Endothelial cell of umbilical vein (primary cell): ENCODE measurements at regions not wholly inside any gene's neighbourhood (a gene's known extent, or its start where the extent isn't known, plus 50 kb on each side); places are given as distances from the start of the nearest gene placed in this dataset.
"Not testable (repeated sequence)": the region's sequence is repeated elsewhere in the genome, so short reads cannot be mapped to it uniquely, and the experiment has no call there.

Experiments
- BruUV-seq: library from RNA; stranded (reverse); fragments of 400-500 nt; replicated peaks from 2 replicates; lab custom pipeline; 2021; lab: Mats Ljungman, UMichigan
- CTCF ChIA-PET: fragments of 300-600, 350-600 bp; sonication (Branson Sonifier 250); formaldehyde crosslinking; loops from one replicate; lab custom pipeline; 2021; ENCODE audit warnings: antibody characterized with exemption, inconsistent platforms; lab: Charles Lee
- POLR2A ChIA-PET: fragments of 300-600, 350-600 bp; sonication (Branson Sonifier 250); formaldehyde crosslinking; loops from one replicate; lab custom pipeline; 2021; ENCODE audit warnings: antibody characterized with exemption, inconsistent platforms; lab: Charles Lee
- DNase-seq: peaks from one replicate; pipeline ENCODE4 v3.0.0-alpha.2; 2011; ENCODE audit warnings: low read depth, low spot score
- FAIRE-seq: peaks from 2 replicates; lab custom pipeline; 2011; peaks lifted over from hg19 to GRCh38; lab: Jason Lieb, UNC
- H2AFZ ChIP-seq: 2 replicates; pipeline ENCODE4 v1.6.0; 2012; ENCODE audit warnings: low read depth, low read length, control low read depth, inconsistent platforms
- H3K27ac ChIP-seq: 2 replicates; pipeline ENCODE4 v1.5.1; 2011; ENCODE audit warnings: low read depth, mild to moderate bottlenecking, control low read depth, low read length, moderate library complexity; ENCODE audit not compliant: insufficient read depth
- H3K27me3 ChIP-seq, 2 experiments: 2 replicates each; pipeline versions ENCODE4 v1.6.0 to v1.6.1; 2011; ENCODE audit warnings: low read length in 2 of 2, mixed read lengths in 1 of 2; ENCODE audit not compliant: control insufficient read depth in 2 of 2, insufficient read depth in 2 of 2
- H3K36me3 ChIP-seq, 2 experiments: 2 replicates in 1 of 2; 3 replicates in 1 of 2; pipeline ENCODE4 v1.5.1; 2011; ENCODE audit warnings: low read length in 2 of 2, mild to moderate bottlenecking in 1 of 2, moderate library complexity in 1 of 2; ENCODE audit not compliant: control insufficient read depth in 2 of 2, insufficient read depth in 2 of 2; ENCODE audit errors: extremely low read depth in 1 of 2
- H3K4me1 ChIP-seq: 3 replicates; pipeline ENCODE4 v1.5.1; 2011; ENCODE audit warnings: mild to moderate bottlenecking, low read length; ENCODE audit not compliant: control insufficient read depth, insufficient read depth; ENCODE audit errors: extremely low read depth
- H3K4me2 ChIP-seq: 2 replicates; pipeline ENCODE4 v1.6.1; 2011; ENCODE audit warnings: low read length, control low read depth, mixed read lengths; ENCODE audit not compliant: insufficient read depth
- H3K4me3 ChIP-seq, 3 experiments: fragments of 200-600 bp in 1 of 3; sonication (generic), shearing (Covaris generic) in 1 of 3; replicated peaks in 1 of 3; 2 replicates each; pipeline ENCODE4 v1.5.1; 2011 to 2016; ENCODE audit warnings: control low read depth in 3 of 3, low read length in 3 of 3, mild to moderate bottlenecking in 2 of 3, inconsistent platforms in 1 of 3, low read depth in 1 of 3, moderate library complexity in 1 of 3; ENCODE audit not compliant: insufficient read depth in 1 of 3
- H3K79me2 ChIP-seq: 2 replicates; pipeline ENCODE4 v1.6.0; 2012; ENCODE audit warnings: low read length, inconsistent platforms; ENCODE audit not compliant: control insufficient read depth, insufficient read depth
- H3K9ac ChIP-seq: replicated peaks from 2 replicates; pipeline ENCODE3; 2011; ENCODE audit warnings: low read length, control low read depth; ENCODE audit not compliant: insufficient read depth; ENCODE audit errors: extremely low read depth
- H3K9me1 ChIP-seq: replicated peaks from 3 replicates; pipeline ENCODE4 v1.6.0; 2011; ENCODE audit warnings: mild to moderate bottlenecking, low read length; ENCODE audit not compliant: control insufficient read depth, insufficient read depth; ENCODE audit errors: extremely low read depth
- H3K9me3 ChIP-seq: replicated peaks from 2 replicates; pipeline ENCODE4 v1.5.1; 2012; ENCODE audit warnings: low read length, inconsistent platforms; ENCODE audit not compliant: control insufficient read depth, insufficient read depth
- H4K20me1 ChIP-seq: replicated peaks from 2 replicates; pipeline ENCODE3; 2011; ENCODE audit warnings: mild to moderate bottlenecking, low read length; ENCODE audit not compliant: control insufficient read depth, insufficient read depth; ENCODE audit errors: extremely low read depth
- CTCF ChIP-seq, 2 donors: IDR thresholded peaks; 1 replicate in 1 of 2; 2 replicates in 1 of 2; pipeline ENCODE4 v1.5.1; 2011; ENCODE audit warnings: low read length in 2 of 2, mild to moderate bottlenecking in 2 of 2, moderate library complexity in 2 of 2, control low read depth in 1 of 2, inconsistent platforms in 1 of 2, low read depth in 1 of 2; ENCODE audit not compliant: insufficient read depth in 1 of 2; ENCODE audit errors: extremely low read depth in 1 of 2
- EZH2 ChIP-seq: IDR thresholded peaks from 2 replicates; pipeline ENCODE4 v1.6.1; 2012; ENCODE audit warnings: borderline replicate concordance, low read depth, mild to moderate bottlenecking, moderate library complexity, low read length, inconsistent platforms; ENCODE audit not compliant: severe bottlenecking
- FOS ChIP-seq: IDR thresholded peaks from 2 replicates; pipeline ENCODE4 v1.6.1; 2011; ENCODE audit warnings: mild to moderate bottlenecking, low read length, moderate library complexity, borderline replicate concordance; ENCODE audit not compliant: insufficient read depth
- GATA2 ChIP-seq: IDR thresholded peaks from 2 replicates; pipeline ENCODE4 v1.7.0; 2011; ENCODE audit warnings: low read depth, mild to moderate bottlenecking, moderate library complexity, mixed read lengths, low read length; ENCODE audit not compliant: insufficient read length, insufficient read depth
- JUN ChIP-seq: IDR thresholded peaks from 2 replicates; pipeline ENCODE4 v1.6.1; 2011; ENCODE audit warnings: borderline replicate concordance, low read depth; ENCODE audit not compliant: insufficient read length, insufficient read depth
- MAX ChIP-seq: IDR thresholded peaks from 2 replicates; pipeline ENCODE4 v1.6.1; 2011; ENCODE audit not compliant: insufficient read depth, insufficient read length
- MYC ChIP-seq: IDR thresholded peaks from one replicate; pipeline ENCODE4 v1.6.1; 2011; ENCODE audit warnings: mild to moderate bottlenecking, low read depth, low read length
- POLR2A ChIP-seq: IDR thresholded peaks from 2 replicates; pipeline ENCODE4 v1.6.1; 2012; ENCODE audit warnings: low read depth, mild to moderate bottlenecking, control low read depth, low read length
- POLR2AphosphoS5 ChIP-seq: IDR thresholded peaks from 2 replicates; pipeline ENCODE4 v1.6.1; 2012; ENCODE audit warnings: low read depth, mild to moderate bottlenecking, control low read depth, low read length, moderate library complexity; ENCODE audit not compliant: insufficient read depth
- dilution Hi-C: fragments of 300-500 bp; cut with MboI; formaldehyde crosslinking; loops from one replicate; pipeline ENCODE4 v1.15.0; 2019; ENCODE audit warnings: low sequenced_read_pairs; ENCODE audit not compliant: extremely low pct_ligation_motif_present
- intact Hi-C: fragments of 100-400 bp; cut with micrococcal nuclease; formaldehyde crosslinking; loops from one replicate; pipeline ENCODE4 v1.10.0; 2022

DNA sequence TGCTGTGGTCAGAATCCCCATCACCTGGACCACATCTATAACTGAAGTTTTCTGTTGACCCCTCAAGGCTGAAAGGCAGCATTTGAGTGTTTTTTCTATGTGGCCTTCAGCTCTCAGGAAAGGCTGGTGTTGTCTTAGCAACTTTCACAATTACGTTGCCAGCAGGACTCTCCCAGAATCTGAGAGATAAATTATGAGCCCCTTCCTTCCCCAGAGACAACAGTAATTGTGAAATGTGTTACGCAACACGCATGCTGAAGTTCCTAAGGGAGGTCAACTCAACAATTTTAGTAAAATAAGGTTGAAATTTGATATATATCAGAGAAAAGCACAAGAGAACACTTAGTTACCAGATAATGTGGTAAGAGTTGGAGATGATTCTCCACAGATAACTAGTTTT lies 216.5 kb upstream of the SLC8A1 start:
- dilution Hi-C loops, result no loop called here
- intact Hi-C loops, result no loop called here
- TF ChIP-seq JUN (no peak), FOS (no peak), POLR2AphosphoS5 (no peak), CTCF (IDR thresholded peaks at IDR 0.05; ENCODE audit: extremely low read depth in 1 of 2, insufficient read depth in 1 of 2, low read depth in 1 of 2, low read length in 2 of 2) (no peak), MAX (no peak), EZH2 (no peak), GATA2 (no peak), POLR2A (no peak), MYC (no peak)
- Histone ChIP-seq H3K9me3 (no peaks in the 10 kb centered on the region), H3K9ac (no peak overlapping the region), H3K4me2 (no peak overlapping the region), H3K36me3 (no peaks in the 10 kb centered on the region), H3K27me3 (no peaks in the 10 kb centered on the region), H3K4me3 (no peak overlapping the region), H3K9me1 (no peaks in the 10 kb centered on the region), H4K20me1 (no peaks in the 10 kb centered on the region), H3K4me1 (no peaks in the 10 kb centered on the region), H2AFZ (no peak overlapping the region), H3K79me2 (no peaks in the 10 kb centered on the region), H3K27ac (no peak overlapping the region)
- no peak for DNase-seq
- CTCF ChIA-PET, result interaction anchor here (1.4 kb wide), 1 partner anchor 12 kb away, joined by 3 read pairs; no protein-coding TSS in a partner anchor
- POLR2A ChIA-PET, result no interaction called here
- no TSS peak for BruUV-seq
- no peak for FAIRE-seq

GRCh38 chr2:40676134-40676790 lies 224.4 kb upstream of the SLC8A1 start:
- H3K27me3 ChIP-seq, FAIRE-seq, H3K4me1 ChIP-seq, H3K4me3 ChIP-seq, CTCF ChIA-PET, POLR2A ChIA-PET, H3K36me3 ChIP-seq, intact Hi-C loops, H4K20me1 ChIP-seq, H3K79me2 ChIP-seq, H3K9me3 ChIP-seq, H3K27ac ChIP-seq, DNase-seq, H3K4me2 ChIP-seq, BruUV-seq, dilution Hi-C loops, H2AFZ ChIP-seq, H3K9me1 ChIP-seq, H3K9ac ChIP-seq: not testable (repeated sequence)
